GM19239 (cell line): ENCODE measurements at regions not wholly inside any gene's neighbourhood (a gene's known extent, or its start where the extent isn't known, plus 50 kb on each side); places are given as distances from the start of the nearest gene placed in this dataset.

Experiments used
- DNase-seq: peaks from one replicate; pipeline ENCODE4 v3.0.0; 2011; ENCODE audit warnings: low spot score; ENCODE audit not compliant: insufficient read length
- FAIRE-seq: peaks from 2 replicates; lab custom pipeline; 2011; peaks lifted over from hg19 to GRCh38; lab: Jason Lieb, UNC

DNA sequence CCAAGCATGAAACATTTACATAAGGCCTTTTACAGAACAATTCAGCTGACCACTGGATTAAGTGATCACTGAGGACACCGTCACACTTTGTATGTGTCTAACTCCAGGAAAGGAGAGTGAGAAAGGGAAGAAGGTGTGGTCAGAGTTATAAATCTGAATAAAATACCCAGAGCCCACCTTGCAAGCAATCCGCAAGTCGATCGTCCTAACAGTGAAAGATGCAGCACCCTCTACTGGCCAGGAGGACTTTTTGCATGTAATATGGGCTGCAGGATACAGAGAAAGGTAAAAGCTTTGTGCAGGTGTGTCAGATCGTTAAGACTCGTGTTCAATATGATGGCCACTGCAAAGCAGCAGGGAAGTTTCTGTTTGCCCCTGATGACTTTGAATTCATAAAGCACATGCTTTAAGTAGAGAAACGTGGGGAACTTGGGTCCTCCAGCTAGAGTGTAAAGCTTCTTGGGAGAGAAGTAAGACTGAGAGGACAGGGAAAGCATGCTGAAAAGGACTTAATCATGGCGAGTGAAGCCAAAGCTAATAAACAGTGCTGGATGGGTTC lies 68.5 kb upstream of the BMPER start:
- FAIRE-seq (no peak), DNase-seq (no peak)

DNA sequence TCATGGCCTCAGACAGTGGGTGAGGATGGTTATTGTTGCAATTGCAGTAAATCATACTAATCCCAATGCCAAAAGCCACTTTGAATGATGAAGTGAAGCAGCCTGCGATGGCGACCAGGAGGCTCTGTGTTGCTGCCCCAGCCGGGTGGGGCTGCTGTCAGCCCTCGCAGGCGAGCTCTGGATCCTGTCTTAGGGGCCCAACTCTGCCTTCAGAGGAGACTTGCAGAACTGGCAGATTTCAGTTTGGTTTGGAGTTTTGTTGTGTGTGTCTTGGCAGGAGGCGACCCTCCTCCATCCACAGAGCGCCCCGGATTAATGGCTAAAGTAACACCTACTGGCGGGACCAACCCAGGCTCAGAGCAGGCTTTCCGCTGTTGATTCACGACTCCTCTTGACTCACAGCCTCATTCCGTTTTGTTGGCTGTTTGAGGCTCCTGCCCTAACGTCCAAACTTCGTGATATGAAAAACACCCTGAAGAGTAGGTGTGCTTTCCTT lies 67.9 kb upstream of the BMPER start:
- no peak for FAIRE-seq
- DNase-seq, result no peak

DNA sequence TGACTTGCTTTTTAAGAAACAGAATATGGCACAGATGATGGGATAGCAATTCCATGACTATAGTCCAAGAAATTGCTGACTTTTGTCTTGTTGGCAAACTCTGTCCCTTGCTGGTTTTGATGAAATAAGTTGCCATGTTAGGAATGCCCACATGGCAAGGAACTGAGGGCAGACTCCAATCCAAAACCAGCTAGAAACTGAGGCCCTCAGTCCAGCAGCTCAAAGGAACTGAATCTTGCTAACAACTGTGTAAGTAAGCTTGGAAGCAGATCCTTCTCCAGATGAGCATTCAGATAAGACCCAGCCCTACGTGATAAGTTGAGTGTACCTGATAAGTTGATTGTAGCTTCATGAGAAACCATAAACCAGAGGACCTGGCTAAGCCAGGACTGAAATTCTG lies 64.3 kb upstream of the BMPER start:
- FAIRE-seq (no peak), DNase-seq (no peak)

DNA sequence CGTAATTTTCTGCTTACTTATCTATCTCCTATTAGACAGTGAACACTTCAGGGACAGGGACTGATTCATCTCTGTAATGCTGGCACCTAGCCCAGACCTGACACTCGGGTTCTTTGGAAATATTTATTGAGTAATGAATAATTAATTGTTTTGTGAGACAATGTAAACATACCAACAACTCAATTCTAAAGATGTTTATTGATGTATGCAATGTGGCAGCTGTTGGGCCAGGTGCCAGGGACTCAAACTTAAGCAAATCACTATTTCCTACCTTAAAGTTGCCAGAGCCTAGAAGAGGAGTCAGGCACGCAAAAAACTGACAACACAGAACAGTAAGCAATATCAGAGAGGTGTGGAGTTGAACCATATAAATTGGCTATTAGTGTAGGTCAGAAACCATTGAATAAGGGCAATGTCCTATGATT lies 63.6 kb upstream of the BMPER start:
- FAIRE-seq, result no peak

DNA sequence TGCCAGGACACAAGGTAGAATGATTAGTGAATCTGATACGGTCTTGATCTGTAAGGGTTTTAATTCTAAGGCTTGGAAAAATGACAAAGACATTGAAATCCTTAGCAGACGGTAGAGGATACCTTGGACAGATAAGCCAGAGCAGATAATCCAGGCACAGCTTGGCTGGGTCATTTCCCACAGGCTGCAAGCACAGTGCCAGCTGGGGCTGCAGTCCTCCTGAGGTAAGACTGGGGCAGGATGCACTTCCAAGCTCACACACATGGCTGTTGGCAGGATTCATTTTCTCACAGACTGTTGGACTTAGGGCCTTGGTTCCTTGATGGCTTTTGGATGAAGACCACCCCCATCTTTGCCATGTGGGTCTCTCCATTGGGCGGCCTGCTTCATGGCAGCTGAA lies 63.2 kb upstream of the BMPER start:
- no peak for FAIRE-seq
- DNase-seq, result no peak

More for the DNA sequence above, 63.6 kb upstream of the BMPER start:
- no peak for DNase-seq

DNA sequence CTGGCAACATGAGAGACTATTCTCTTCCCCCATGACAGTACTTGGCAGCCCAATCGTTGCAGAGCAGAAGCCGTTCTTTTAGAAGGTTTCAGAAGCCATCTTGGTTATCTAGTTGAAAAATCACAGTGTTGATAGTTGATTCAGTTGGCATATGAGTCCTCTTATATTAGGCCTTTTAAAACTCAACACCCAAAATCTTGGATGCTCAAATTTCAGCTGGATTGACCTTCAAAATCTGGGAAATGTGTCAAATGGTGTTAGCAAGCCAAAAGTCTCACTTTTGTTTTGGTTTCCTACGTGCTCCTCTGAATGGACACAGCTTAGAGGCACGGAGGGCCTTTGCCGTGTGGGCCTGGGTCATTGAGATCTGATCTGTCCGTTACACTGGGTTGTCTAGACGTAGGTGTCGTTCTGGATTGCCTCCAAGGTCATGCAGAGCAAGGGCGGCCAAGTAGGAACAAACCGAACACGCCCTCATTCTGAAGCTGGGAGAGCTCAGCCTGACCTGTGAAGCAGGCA lies 59.3 kb upstream of the BMPER start:
- FAIRE-seq (no peak), DNase-seq (no peak)

DNA sequence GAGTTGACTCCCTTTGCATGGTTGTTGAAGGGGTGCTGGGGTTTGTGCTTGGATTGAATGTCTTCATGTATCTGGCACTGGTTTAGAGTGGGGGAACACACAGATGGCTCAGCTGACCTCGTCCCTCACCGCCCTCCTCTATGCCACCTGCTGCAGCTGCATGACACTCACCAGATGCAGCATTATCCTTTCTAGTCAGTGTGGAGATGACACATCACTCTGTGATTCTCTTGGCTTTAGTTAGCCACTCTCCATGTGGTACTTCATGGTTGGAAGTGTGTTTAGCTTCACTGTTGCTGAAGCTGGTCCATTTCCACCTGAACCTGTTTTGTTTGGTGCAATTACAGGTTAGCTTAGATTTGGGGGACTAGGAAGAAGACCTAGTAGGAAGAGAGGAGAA lies 56.3 kb upstream of the BMPER start:
- FAIRE-seq (no peak), DNase-seq (no peak)

DNA sequence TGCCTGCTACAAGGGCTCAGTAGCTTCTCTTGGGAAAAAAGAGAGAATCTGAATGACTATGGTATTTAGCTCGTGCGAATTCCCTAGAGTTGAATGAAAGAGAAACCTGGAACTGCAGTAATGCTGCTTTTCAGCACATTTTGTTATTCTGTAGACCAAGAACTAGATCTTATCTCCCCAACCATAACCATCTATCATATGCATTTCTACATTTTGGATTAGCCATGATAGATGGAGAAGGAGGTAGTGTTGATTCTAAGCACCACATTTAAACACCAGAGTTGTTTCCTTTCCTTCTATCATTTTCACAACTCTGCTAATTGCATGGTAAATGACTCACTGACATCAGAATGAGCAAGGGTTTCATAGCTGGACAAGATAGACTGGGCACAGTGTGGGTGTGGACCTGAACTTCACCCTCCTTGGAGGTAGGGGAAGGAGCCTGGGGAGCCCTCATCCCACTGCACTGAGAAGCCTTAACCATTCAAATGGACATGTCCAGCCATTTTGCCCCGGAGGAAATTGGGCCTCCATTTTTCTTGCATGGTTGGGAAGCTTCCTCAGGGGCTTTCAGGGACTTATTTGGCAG lies 55.3 kb upstream of the BMPER start:
- FAIRE-seq, result no peak
- no peak for DNase-seq

DNA sequence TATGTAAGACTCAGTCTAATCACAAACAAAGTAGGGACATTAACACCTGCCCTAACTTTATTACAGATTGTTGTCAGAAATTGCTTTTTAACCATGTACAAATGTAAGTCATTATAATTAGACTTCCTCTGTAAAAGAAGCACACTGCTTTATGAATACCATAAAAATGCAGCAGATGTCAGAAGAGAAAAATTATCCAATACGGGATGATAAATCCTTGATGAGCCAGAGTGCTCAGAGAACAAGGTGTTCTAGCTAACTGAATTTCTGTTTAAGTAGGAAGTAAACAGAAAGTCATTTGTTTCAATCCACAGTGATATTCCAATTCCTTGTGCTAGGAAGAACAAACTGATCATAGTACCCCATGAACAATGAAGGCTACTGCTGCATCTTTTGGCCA lies 54.6 kb upstream of the BMPER start:
- no peak for FAIRE-seq
- DNase-seq, result no peak

DNA sequence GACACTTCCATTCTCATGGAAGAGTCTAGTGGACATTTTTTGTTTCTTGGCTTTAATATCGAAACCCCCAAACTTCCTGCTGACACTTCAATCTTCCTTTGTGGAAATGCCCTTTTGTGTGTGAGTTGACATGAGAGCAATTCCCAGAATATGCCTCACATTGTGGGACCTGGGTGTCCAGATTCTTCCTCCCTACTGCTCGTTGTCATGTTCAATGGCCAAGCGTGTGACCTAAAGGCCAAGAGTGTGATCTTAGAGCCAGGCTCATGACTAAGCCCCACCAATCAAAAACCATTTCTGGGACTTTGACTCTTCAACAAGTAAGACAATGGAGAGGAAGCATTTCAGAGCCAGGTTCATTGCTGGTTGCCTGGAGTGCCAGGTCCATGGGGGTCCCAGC lies 52.5 kb upstream of the BMPER start:
- DNase-seq (no peak), FAIRE-seq (no peak)

DNA sequence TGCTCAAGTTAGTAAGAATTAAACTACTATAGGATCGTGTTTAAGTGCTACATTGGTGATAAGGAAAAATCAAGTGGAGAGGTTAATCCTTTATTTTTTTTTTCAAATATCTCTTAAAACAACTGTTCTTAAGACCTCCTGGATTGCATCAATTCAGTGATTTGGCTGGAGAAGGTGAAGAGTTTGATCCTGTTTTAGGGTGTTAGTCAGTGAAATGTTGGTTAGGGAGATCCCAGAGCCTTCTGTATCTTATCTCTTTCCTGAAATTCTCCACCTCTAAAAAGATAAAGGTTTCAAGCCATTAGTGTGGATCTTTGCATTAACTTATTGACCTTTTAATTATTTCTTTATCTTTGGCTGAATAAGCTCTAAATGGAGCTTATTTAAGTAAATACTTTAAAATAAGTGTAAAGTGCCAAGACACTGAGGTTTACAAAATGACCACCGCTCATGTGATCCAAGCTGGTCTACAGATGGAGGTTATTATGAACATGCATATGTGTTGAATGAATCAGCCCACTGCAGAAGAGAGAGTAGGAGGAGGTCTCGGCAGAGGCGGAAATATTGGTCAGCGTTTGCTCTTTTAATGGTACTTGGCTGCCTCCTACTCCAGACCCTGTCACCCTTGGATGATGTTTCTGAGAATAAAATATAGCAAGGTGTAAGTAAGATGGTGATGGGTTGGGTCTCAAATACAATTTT lies 51.8 kb upstream of the BMPER start:
- DNase-seq, result no peak
- FAIRE-seq, result no peak

DNA sequence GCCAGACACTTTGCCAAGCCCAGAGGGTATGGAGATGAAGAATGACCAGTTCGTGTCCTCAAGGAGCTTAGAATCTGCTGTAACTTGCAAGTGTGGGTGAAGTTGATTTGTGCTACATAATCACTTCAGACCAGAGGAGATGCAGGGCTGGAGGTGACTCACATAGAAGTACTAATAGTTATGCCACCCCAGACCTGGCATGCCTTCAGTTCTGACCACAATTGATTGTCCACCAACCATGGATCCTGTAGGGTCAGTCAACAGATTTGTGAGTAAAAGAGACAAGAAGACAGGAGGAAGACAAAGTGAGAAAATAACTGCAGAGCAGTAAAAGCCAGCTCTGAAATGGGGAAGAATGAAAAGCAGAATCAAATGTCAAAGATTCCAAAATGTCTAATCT lies 51.2 kb upstream of the BMPER start:
- DNase-seq (no peak), FAIRE-seq (no peak)

DNA sequence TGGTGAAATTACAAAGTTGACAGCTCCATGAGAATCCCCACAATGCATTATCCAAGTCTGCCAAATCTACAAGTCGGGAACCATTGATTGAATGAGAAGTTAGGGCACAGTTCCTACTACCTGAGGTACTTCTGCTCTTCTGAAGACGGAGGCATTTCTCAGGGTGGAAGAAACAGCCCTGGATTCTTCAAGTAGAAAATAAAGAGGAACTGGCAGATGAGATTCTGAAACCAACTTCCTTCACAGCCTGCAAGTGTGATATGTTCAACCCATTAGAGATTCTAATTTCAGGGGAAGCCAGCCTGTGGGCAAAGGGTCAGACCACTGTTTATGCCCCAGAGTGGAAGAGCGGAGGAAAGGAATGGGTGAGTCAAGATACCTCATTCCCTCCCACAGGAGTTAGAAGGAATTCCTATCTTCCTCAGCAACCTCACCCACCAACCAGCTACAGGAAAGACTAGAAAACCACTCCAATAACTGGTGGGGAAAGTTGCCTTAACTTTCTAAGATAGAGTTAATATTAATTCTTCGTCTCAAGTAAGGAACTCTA lies 50.5 kb upstream of the BMPER start:
- DNase-seq (no peak), FAIRE-seq (no peak)
